Omental fat pad (tissue), 3 donors: ENCODE measurements at regions not wholly inside any gene's neighbourhood (a gene's known extent, or its start where the extent isn't known, plus 50 kb on each side); places are given as distances from the start of the nearest gene placed in this dataset.

ENCODE experiments used
- ATAC-seq: fragments of 150-250 bp; one replicate; pipeline ENCODE4 v1.9.1; 2016; ENCODE audit warnings: mild to moderate bottlenecking, moderate library complexity; ENCODE audit not compliant: low FRiP score
- DNase-seq: peaks from one replicate; pipeline ENCODE4 v3.0.0-alpha.2; 2019; ENCODE audit warnings: low spot score
- CTCF ChIP-seq, 3 donors: fragments of 450-650 bp; IDR thresholded peaks; one replicate each; pipeline ENCODE4 v1.5.1; 2016 to 2017; ENCODE audit warnings: antibody characterized with exemption in 3 of 3, mild to moderate bottlenecking in 3 of 3, moderate library complexity in 2 of 3

GRCh38 chr14:34187061-34187460 lies 236.2 kb upstream of the EGLN3 start:
- DNase-seq (no peak), ATAC-seq (no peak)
- TF ChIP-seq CTCF (IDR thresholded peaks at IDR 0.05), result no peak

GRCh38 chr14:34184126-34184525 lies 233.3 kb upstream of the EGLN3 start:
- ATAC-seq (no peak), DNase-seq (no peak)
- TF ChIP-seq CTCF (IDR thresholded peaks at IDR 0.05), result no peak

DNA sequence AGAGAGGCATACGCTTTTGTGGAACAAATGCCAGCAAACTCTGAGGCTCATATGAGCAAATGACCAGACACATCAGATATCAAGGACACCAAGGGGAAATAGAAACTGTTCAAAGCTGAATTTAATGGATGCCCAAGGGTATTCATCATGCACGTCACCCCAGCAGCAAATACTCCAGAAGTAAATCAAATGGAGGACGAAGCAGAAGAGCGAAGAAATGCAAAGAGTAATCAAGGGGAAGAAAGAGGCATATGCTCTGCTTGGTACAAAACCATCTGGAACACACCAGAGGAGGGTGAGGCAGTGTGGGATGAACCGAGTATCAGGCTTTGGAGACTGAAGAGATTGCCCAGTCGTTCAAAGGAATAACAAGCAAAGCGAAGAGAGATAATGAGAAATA lies 232.6 kb upstream of the EGLN3 start:
- TF ChIP-seq CTCF (IDR thresholded peaks at IDR 0.05), result no peak
- ATAC-seq, result no peak
- DNase-seq, result no peak

- ATAC-seq, result no peak
- TF ChIP-seq CTCF (IDR thresholded peaks at IDR 0.05), result no peak
- DNase-seq, result no peak
Measured at GRCh38 chr14:34181338-34181737, 230.5 kb upstream of the EGLN3 start.

GRCh38 chr14:34180869-34181268 lies 230.0 kb upstream of the EGLN3 start:
- DNase-seq, result no peak
- no peak for TF ChIP-seq CTCF (IDR thresholded peaks at IDR 0.05)
- no peak for ATAC-seq

DNA sequence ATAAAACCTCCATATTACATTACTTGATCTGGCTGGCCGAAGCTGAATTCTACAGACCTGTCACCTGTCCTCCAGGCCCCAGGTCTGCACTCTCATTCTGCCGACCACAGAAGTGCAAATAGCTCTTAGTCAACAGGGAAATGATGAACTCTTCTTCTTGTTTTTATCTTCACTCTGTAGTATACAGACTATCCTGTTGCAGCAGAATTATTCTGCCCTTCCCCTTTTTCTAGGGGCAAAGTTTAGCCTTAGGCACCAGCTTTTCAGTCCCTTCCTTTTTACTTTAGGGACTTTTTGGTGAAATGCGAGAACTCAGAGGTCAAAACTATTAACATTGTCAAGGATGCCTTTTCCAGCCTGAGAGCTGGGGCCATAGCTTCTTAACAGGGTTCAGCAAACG lies 229.6 kb upstream of the EGLN3 start:
- TF ChIP-seq CTCF (IDR thresholded peaks at IDR 0.05), result no peak
- ATAC-seq, result no peak

GRCh38 chr14:34179727-34180126 lies 228.9 kb upstream of the EGLN3 start:
- DNase-seq (no peak), ATAC-seq (no peak)
- TF ChIP-seq CTCF (IDR thresholded peaks at IDR 0.05), result no peak

More for the DNA sequence above, 229.6 kb upstream of the EGLN3 start:
- no peak for DNase-seq
